ENCODE measurements at regions not wholly inside any gene's neighbourhood (a gene's known extent, or its start where the extent isn't known, plus 50 kb on each side); places are given as distances from the start of the nearest gene placed in this dataset.

DNA sequence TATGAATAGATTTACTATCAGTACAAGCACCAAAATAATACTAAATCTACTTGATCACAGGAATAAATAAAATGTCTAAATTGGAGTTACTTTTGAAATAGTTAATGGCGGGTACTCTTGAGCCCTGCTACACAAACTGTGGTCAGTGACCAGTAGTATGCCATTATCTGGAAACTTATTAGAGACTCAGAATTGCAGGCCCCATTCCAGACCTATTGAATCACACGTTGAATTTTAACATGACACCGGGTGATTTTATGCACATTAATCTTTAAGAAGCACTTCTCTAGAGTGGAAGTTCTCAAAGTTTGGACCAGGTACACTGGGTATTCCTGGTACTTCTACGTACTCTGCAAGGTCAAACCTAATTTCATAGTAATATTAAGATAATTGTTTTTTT is 660.0 kb upstream of the POU3F4 start:
- Histone ChIP-seq H3K79me2 (ENCODE audit: insufficient read depth, low read depth) (no peaks in the 10 kb centered on the region), H3K9ac (no peak overlapping the region), H3K27me3 (ENCODE audit: insufficient read depth, low read depth) (no peaks in the 10 kb centered on the region), H4K20me1 (ENCODE audit: insufficient read depth) (no peaks in the 10 kb centered on the region), H3K36me3 (ENCODE audit: insufficient read depth) (no peaks in the 10 kb centered on the region), H3K4me3 (IDR thresholded peaks at IDR 0.05; ENCODE audit: insufficient read depth, low read depth, low read length) (no peak overlapping the region), H3K4me1 (ENCODE audit: low read depth, poor library complexity, severe bottlenecking) (no peaks in the 10 kb centered on the region), H2AFZ (ENCODE audit: low read depth) (no peak overlapping the region), H3K4me2 (no peak overlapping the region), H3K27ac (no peak overlapping the region)
- TF ChIP-seq, protein P1, sequence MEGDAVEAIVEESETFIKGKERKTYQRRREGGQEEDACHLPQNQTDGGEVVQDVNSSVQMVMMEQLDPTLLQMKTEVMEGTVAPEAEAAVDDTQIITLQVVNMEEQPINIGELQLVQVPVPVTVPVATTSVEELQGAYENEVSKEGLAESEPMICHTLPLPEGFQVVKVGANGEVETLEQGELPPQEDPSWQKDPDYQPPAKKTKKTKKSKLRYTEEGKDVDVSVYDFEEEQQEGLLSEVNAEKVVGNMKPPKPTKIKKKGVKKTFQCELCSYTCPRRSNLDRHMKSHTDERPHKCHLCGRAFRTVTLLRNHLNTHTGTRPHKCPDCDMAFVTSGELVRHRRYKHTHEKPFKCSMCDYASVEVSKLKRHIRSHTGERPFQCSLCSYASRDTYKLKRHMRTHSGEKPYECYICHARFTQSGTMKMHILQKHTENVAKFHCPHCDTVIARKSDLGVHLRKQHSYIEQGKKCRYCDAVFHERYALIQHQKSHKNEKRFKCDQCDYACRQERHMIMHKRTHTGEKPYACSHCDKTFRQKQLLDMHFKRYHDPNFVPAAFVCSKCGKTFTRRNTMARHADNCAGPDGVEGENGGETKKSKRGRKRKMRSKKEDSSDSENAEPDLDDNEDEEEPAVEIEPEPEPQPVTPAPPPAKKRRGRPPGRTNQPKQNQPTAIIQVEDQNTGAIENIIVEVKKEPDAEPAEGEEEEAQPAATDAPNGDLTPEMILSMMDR (conservative IDR thresholded peaks at IDR 0.05; ENCODE audit: low read depth, low read length): no peak
